ENCODE measurements at regions not wholly inside any gene's neighbourhood (a gene's known extent, or its start where the extent isn't known, plus 50 kb on each side); places are given as distances from the start of the nearest gene placed in this dataset.

GRCh38 chr7:106736123-106736507, 75.2 kb upstream of the CCDC71L start:
- ChIA-PET RAD21 (ENCODE audit: low non-redundant PET in 1 of 2, low total read pairs in 2 of 2, uncharacterized antibody in 2 of 2, unreplicated experiment in 2 of 2) (interaction anchor here (0.7 to 1.8 kb wide), 10 partner anchors 33 to 559 kb away, joined by 3 to 15 read pairs (median 4); partner anchors contain the start of gene CCDC71L (in 1 of the 2)), CTCF (interaction anchor here (0.6 to 3.2 kb wide), 16 partner anchors 9 to 560 kb away, joined by 3 to 71 read pairs (median 6); partner anchors contain the start of gene CCDC71L), POLR2A (interaction anchor here (0.9 to 1.9 kb wide), 3 partner anchors 39 to 451 kb away, joined by 3 to 5 read pairs (median 4); partner anchors contain the start of gene NAMPT)
- no peaks in the 10 kb centered on the region for H3K27me3 ChIP-seq (ENCODE audit: insufficient read depth, low read length)
- no peaks in the 10 kb centered on the region for H3K36me3 ChIP-seq (ENCODE audit: control insufficient read depth in 1 of 2, insufficient read depth in 2 of 2, low read length in 2 of 2)
- no peaks in the 10 kb centered on the region for H3K9me3 ChIP-seq (ENCODE audit: control insufficient read depth in 1 of 2, insufficient read depth in 1 of 2, low read depth in 1 of 2, low read length in 2 of 2)
- DNase-seq (ENCODE audit: low read depth, low spot score) (no peak), ATAC-seq (no peak)
- no peak overlapping the region for H3K9ac ChIP-seq (ENCODE audit: low read length)
- TF ChIP-seq CTCF (IDR thresholded peaks at IDR 0.05 in 2 of 3, conservative IDR thresholded peaks at IDR 0.05 in 1 of 3; ENCODE audit: borderline replicate concordance in 1 of 3, insufficient read depth in 1 of 3, low read depth in 2 of 3, low read length in 2 of 3) (no peak), RAD21 (IDR thresholded peaks at IDR 0.05; ENCODE audit: low read depth) (no peak), MAX (IDR thresholded peaks at IDR 0.05) (no peak), EGR1 (IDR thresholded peaks at IDR 0.05; ENCODE audit: low read depth) (no peak), YY1 (IDR thresholded peaks at IDR 0.05; ENCODE audit: extremely low read depth, insufficient replicate concordance, low read depth, low read length) (no peak), CEBPB (IDR thresholded peaks at IDR 0.05; ENCODE audit: low read depth) (no peak), SRF (IDR thresholded peaks at IDR 0.05; ENCODE audit: low read depth) (no peak), FOSL1 (IDR thresholded peaks at IDR 0.05; ENCODE audit: low read depth) (no peak), ZBTB33 (IDR thresholded peaks at IDR 0.05; ENCODE audit: extremely low read depth, insufficient replicate concordance, low read length) (no peak), REST (IDR thresholded peaks at IDR 0.05; ENCODE audit: low read depth) (no peak), POLR2A (IDR thresholded peaks at IDR 0.05; ENCODE audit: borderline replicate concordance, extremely low read depth, insufficient read depth, insufficient read length) (no peak), POLR2AphosphoS5 (IDR thresholded peaks at IDR 0.05; ENCODE audit: low read depth, low read length) (no peak), ELF1 (IDR thresholded peaks at IDR 0.05; ENCODE audit: borderline replicate concordance, low read depth) (no peak), TCF7L2 (IDR thresholded peaks at IDR 0.05; ENCODE audit: borderline replicate concordance, extremely low read depth, insufficient read depth, insufficient read length) (no peak), CBX3 (IDR thresholded peaks at IDR 0.05; ENCODE audit: low read depth) (no peak)
- no TSS peak for BruUV-seq (replicated peaks)
- H3K4me3 ChIP-seq (replicated peaks in 1 of 2; ENCODE audit: low read depth in 1 of 2, low read length in 2 of 2) = no peak overlapping the region
- H3K27ac ChIP-seq (ENCODE audit: low read depth, low read length) = no peak overlapping the region
- intact Hi-C loops (cut with micrococcal nuclease) = loop anchor here (1.0 to 5.0 kb wide), 4 partner anchors 76 to 560 kb away; no protein-coding TSS in a partner anchor
- H3K9me2 ChIP-seq (ENCODE audit: insufficient read depth) = no peaks in the 10 kb centered on the region
- H3K4me2 ChIP-seq (ENCODE audit: low read length) = peak overlapping the region; percentile 64
- H4K20me1 ChIP-seq (ENCODE audit: insufficient read depth) = no peaks in the 10 kb centered on the region
- peak overlapping the region; percentile 86 for H2AFZ ChIP-seq (ENCODE audit: low read depth, low read length, poor library complexity, severe bottlenecking)
- no peaks in the 10 kb centered on the region for H3K79me2 ChIP-seq (ENCODE audit: insufficient read depth, low read length)
- H3K4me1 ChIP-seq (ENCODE audit: control insufficient read depth in 1 of 2, insufficient read depth in 2 of 2, low read length in 2 of 2) = peaks cover 0 to 12% of the 10 kb centered on the region in 2 experiments; a peak in 2 of 4 replicates
